GM19395 (cell line): ENCODE measurements at regions not wholly inside any gene's neighbourhood (a gene's known extent, or its start where the extent isn't known, plus 50 kb on each side); places are given as distances from the start of the nearest gene placed in this dataset.

Experiments
- ATAC-seq: cut with Tn5 transposase; IDR thresholded peaks from one replicate; pipeline ENCODE4 v1.9.1; 2021; ENCODE audit warnings: mild to moderate bottlenecking, moderate library complexity; ENCODE audit not compliant: unreplicated experiment

GRCh38 chr2:162989507-162989906 lies 150.9 kb upstream of the KCNH7 start:
- no peak for ATAC-seq

GRCh38 chr2:162974771-162975170 lies 136.2 kb upstream of the KCNH7 start:
- ATAC-seq = no peak

GRCh38 chr2:162972383-162972782 lies 133.8 kb upstream of the KCNH7 start:
- ATAC-seq = peak; percentile 65

GRCh38 chr2:162968306-162968705 lies 129.7 kb upstream of the KCNH7 start:
- no peak for ATAC-seq

GRCh38 chr2:162967811-162968210 lies 129.2 kb upstream of the KCNH7 start:
- ATAC-seq = no peak

GRCh38 chr2:162967147-162967546 lies 128.6 kb upstream of the KCNH7 start:
- ATAC-seq = no peak

GRCh38 chr2:162965191-162965590 lies 126.6 kb upstream of the KCNH7 start:
- no peak for ATAC-seq

- no peak for ATAC-seq
Measured at GRCh38 chr2:162964513-162964912, 125.9 kb upstream of the KCNH7 start.

GRCh38 chr2:162963156-162963555 lies 124.6 kb upstream of the KCNH7 start:
- no peak for ATAC-seq

- ATAC-seq = no peak
Measured at GRCh38 chr2:162945785-162946184, 107.2 kb upstream of the KCNH7 start.

- no peak for ATAC-seq
Measured at GRCh38 chr2:162938387-162938786, 99.8 kb upstream of the KCNH7 start.

GRCh38 chr2:162934191-162934590 lies 95.6 kb upstream of the KCNH7 start:
- ATAC-seq = no peak

- ATAC-seq = no peak
Measured at GRCh38 chr2:162932416-162932815, 93.8 kb upstream of the KCNH7 start.

GRCh38 chr2:162929571-162929970 lies 91.0 kb upstream of the KCNH7 start:
- no peak for ATAC-seq

GRCh38 chr2:162928356-162928755 lies 89.8 kb upstream of the KCNH7 start:
- ATAC-seq = no peak

- no peak for ATAC-seq
Measured at GRCh38 chr2:162926907-162927306, 88.3 kb upstream of the KCNH7 start.

GRCh38 chr2:162926501-162926900 lies 87.9 kb upstream of the KCNH7 start:
- ATAC-seq = no peak

GRCh38 chr2:162925595-162925994 lies 87.0 kb upstream of the KCNH7 start:
- ATAC-seq = no peak

GRCh38 chr2:162919111-162919510 lies 80.5 kb upstream of the KCNH7 start:
- no peak for ATAC-seq

GRCh38 chr2:162917626-162918025 lies 79.1 kb upstream of the KCNH7 start:
- no peak for ATAC-seq

GRCh38 chr2:162916286-162916801 lies 77.8 kb upstream of the KCNH7 start:
- ATAC-seq = no peak

GRCh38 chr2:162915858-162916257 lies 77.3 kb upstream of the KCNH7 start:
- no peak for ATAC-seq

GRCh38 chr2:162914161-162914560 lies 75.6 kb upstream of the KCNH7 start:
- ATAC-seq = no peak

- no peak for ATAC-seq
Measured at GRCh38 chr2:162912787-162913186, 74.2 kb upstream of the KCNH7 start.
